GM23338 (cell line): ENCODE measurements at regions not wholly inside any gene's neighbourhood (a gene's known extent, or its start where the extent isn't known, plus 50 kb on each side); places are given as distances from the start of the nearest gene placed in this dataset.

ENCODE experiments used
- CREB1 ChIP-seq: fragments of 250-450 bp; sonication (Bioruptor Pico); IDR thresholded peaks from 2 replicates; pipeline ENCODE4 v1.5.0; 2020; ENCODE audit warnings: low read depth, mild to moderate bottlenecking, moderate library complexity
- CTCF ChIP-seq, 2 experiments: fragments of 200-600 bp in 1 of 2; sonication (generic) in 1 of 2; conservative IDR thresholded peaks; 2 replicates each; pipeline versions ENCODE4 v1.5.1 to v1.6.1; 2016 to 2017; ENCODE audit warnings: antibody characterized with exemption in 2 of 2, low read depth in 2 of 2, mild to moderate bottlenecking in 2 of 2, moderate library complexity in 1 of 2
- EZH2 ChIP-seq: fragments of 200-600 bp; sonication (generic); IDR thresholded peaks from one replicate; pipeline ENCODE4 v1.8.0; 2017; ENCODE audit warnings: antibody characterized with exemption, mild to moderate bottlenecking, low read depth; ENCODE audit not compliant: unreplicated experiment
- EZH2phosphoT487 ChIP-seq: fragments of 200-600 bp; sonication (generic); IDR thresholded peaks from one replicate; pipeline ENCODE4 v1.8.1; 2018; ENCODE audit warnings: antibody characterized with exemption; ENCODE audit not compliant: unreplicated experiment
- JUNB ChIP-seq: IDR thresholded peaks from one replicate; pipeline ENCODE4 v1.6.1; 2016; ENCODE audit warnings: antibody characterized with exemption; ENCODE audit not compliant: unreplicated experiment
- NANOG ChIP-seq: IDR thresholded peaks from 2 replicates; pipeline ENCODE4 v1.6.1; 2016; ENCODE audit warnings: antibody characterized with exemption, borderline replicate concordance
- POLR2AphosphoS5 ChIP-seq: IDR thresholded peaks from 2 replicates; pipeline ENCODE4 v1.6.1; 2016; ENCODE audit warnings: antibody characterized with exemption, low read depth
- REST ChIP-seq: IDR thresholded peaks from one replicate; pipeline ENCODE4 v1.6.1; 2018; ENCODE audit warnings: antibody characterized with exemption; ENCODE audit not compliant: unreplicated experiment
- STAT1 ChIP-seq: IDR thresholded peaks from one replicate; pipeline ENCODE4 v1.6.1; 2016; ENCODE audit warnings: antibody characterized with exemption; ENCODE audit not compliant: unreplicated experiment
- ZNF114 ChIP-seq: fragments of 250-450 bp; sonication (Bioruptor Pico); IDR thresholded peaks from 2 replicates; pipeline ENCODE4 v1.5.0; 2020; ENCODE audit warnings: mild to moderate bottlenecking, moderate library complexity
- ZNF331 ChIP-seq: fragments of 250-450 bp; sonication (Bioruptor Pico); IDR thresholded peaks from 2 replicates; pipeline ENCODE4 v1.5.0; 2020; ENCODE audit warnings: low read depth, mild to moderate bottlenecking, moderate library complexity
- TF ChIP-seq, protein P1 (sequence below): IDR thresholded peaks from 2 replicates; pipeline ENCODE4 v1.6.1; 2016; ENCODE audit warnings: antibody characterized with exemption

- TF ChIP-seq POLR2AphosphoS5, result no peak
- no peak for TF ChIP-seq JUNB
- no peak for TF ChIP-seq EZH2phosphoT487
- no peak for TF ChIP-seq EZH2
- no peak for TF ChIP-seq CTCF (conservative IDR thresholded peaks at IDR 0.05; ENCODE audit: low read depth in 2 of 2)
- TF ChIP-seq REST, result no peak
- no peak for TF ChIP-seq CREB1 (CRISPR knock-in tag)
- TF ChIP-seq, protein P1, sequence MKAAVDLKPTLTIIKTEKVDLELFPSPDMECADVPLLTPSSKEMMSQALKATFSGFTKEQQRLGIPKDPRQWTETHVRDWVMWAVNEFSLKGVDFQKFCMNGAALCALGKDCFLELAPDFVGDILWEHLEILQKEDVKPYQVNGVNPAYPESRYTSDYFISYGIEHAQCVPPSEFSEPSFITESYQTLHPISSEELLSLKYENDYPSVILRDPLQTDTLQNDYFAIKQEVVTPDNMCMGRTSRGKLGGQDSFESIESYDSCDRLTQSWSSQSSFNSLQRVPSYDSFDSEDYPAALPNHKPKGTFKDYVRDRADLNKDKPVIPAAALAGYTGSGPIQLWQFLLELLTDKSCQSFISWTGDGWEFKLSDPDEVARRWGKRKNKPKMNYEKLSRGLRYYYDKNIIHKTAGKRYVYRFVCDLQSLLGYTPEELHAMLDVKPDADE, result no peak
- TF ChIP-seq ZNF331 (CRISPR knock-in tag), result no peak
- no peak for TF ChIP-seq ZNF114
- TF ChIP-seq STAT1, result no peak
- TF ChIP-seq NANOG, result no peak
These were observed 171.1 kb downstream of the KCTD12 start for GRCh38 chr13:76715075-76715474.
